OCI-LY7 (cell line): ENCODE measurements at regions not wholly inside any gene's neighbourhood (a gene's known extent, or its start where the extent isn't known, plus 50 kb on each side); places are given as distances from the start of the nearest gene placed in this dataset.

Experiments
- BruUV-seq: library from RNA; stranded (reverse); fragments of 400-500 nt; replicated peaks from 2 replicates; lab custom pipeline; 2021; lab: Mats Ljungman, UMichigan
- CTCF ChIA-PET: fragments of 300-600 bp; sonication (Branson Sonifier 250); formaldehyde crosslinking; loops from one replicate; lab custom pipeline; 2022; ENCODE audit warnings: antibody characterized with exemption; ENCODE audit not compliant: unreplicated experiment; lab: Charles Lee
- POLR2A ChIA-PET: fragments of 300-600 bp; sonication (Branson Sonifier 250); formaldehyde crosslinking; loops from one replicate; lab custom pipeline; 2022; ENCODE audit warnings: antibody characterized with exemption; lab: Charles Lee
- DNase-seq: peaks from one replicate; pipeline ENCODE4 v3.0.0-alpha.2; 2015; ENCODE audit warnings: low spot score
- H2AFZ ChIP-seq: fragments of 200-600 bp; sonication (generic), shearing (Covaris generic); 2 replicates; pipeline ENCODE4 v1.6.1; 2014; ENCODE audit warnings: mild to moderate bottlenecking, antibody characterized with exemption, low read length, moderate library complexity
- H3K27ac ChIP-seq: fragments of 200-600 bp; sonication (generic); 2 replicates; pipeline ENCODE4 v1.5.1; 2014; ENCODE audit warnings: mixed run types, low read depth, mild to moderate bottlenecking, moderate library complexity, low read length, inconsistent platforms; ENCODE audit not compliant: poor library complexity, severe bottlenecking
- H3K36me3 ChIP-seq: fragments of 200-600 bp; sonication (generic); 2 replicates; pipeline ENCODE4 v1.6.1; 2014; ENCODE audit warnings: mild to moderate bottlenecking, antibody characterized with exemption, low read length, moderate library complexity, mixed read lengths; ENCODE audit not compliant: insufficient read depth
- H3K4me1 ChIP-seq: fragments of 200-600 bp; sonication (generic); 2 replicates; pipeline ENCODE4 v1.5.1; 2014; ENCODE audit warnings: mild to moderate bottlenecking, low read length; ENCODE audit not compliant: insufficient read depth, poor library complexity, severe bottlenecking
- H3K4me2 ChIP-seq: fragments of 200-600 bp; sonication (generic); 2 replicates; pipeline ENCODE4 v1.6.1; 2014; ENCODE audit warnings: mild to moderate bottlenecking, low read length
- H3K4me3 ChIP-seq: fragments of 200-600 bp; sonication (generic); 2 replicates; pipeline ENCODE4 v1.5.1; 2014; ENCODE audit warnings: mild to moderate bottlenecking, low read depth, low read length; ENCODE audit not compliant: poor library complexity, severe bottlenecking
- H3K79me2 ChIP-seq: fragments of 200-600 bp; sonication (generic); 2 replicates; pipeline ENCODE4 v1.6.1; 2016; ENCODE audit warnings: low read depth, mild to moderate bottlenecking, low read length, moderate library complexity, mixed read lengths; ENCODE audit not compliant: insufficient read depth
- H3K9me2 ChIP-seq: fragments of 200-600 bp; sonication (generic); 2 replicates; pipeline ENCODE4 v1.6.1; 2016; ENCODE audit warnings: mild to moderate bottlenecking, low read length, mixed read lengths; ENCODE audit not compliant: insufficient read depth
- H3K9me3 ChIP-seq: fragments of 200-600 bp; sonication (generic); 2 replicates; pipeline ENCODE4 v1.6.1; 2014; ENCODE audit warnings: mild to moderate bottlenecking, mixed run types, low read length, mixed read lengths
- H4K20me1 ChIP-seq: fragments of 200-600 bp; sonication (generic); 2 replicates; pipeline ENCODE4 v1.6.1; 2014; ENCODE audit warnings: mild to moderate bottlenecking, antibody characterized with exemption, low read length, moderate library complexity, mixed read lengths; ENCODE audit not compliant: insufficient read depth
- EZH2phosphoT487 ChIP-seq: fragments of 200-600 bp; sonication (generic); IDR thresholded peaks from 2 replicates; pipeline ENCODE4 v1.6.1; 2018; ENCODE audit warnings: low read depth, borderline replicate concordance, mild to moderate bottlenecking, mixed run types, antibody characterized with exemption, low read length, moderate library complexity, mixed read lengths
- intact Hi-C: fragments of 100-400 bp; cut with micrococcal nuclease; formaldehyde crosslinking; loops from one replicate; pipeline ENCODE4 v1.10.0; 2022; ENCODE audit not compliant: unreplicated experiment
- TF ChIP-seq, protein P1 (sequence below): fragments of 200-600 bp; sonication (generic); conservative IDR thresholded peaks from 2 replicates; pipeline ENCODE4 v1.5.1; 2014; ENCODE audit warnings: mild to moderate bottlenecking, antibody characterized with exemption, low read length, moderate library complexity, mixed read lengths

- CTCF ChIA-PET, result no interaction called here
- Histone ChIP-seq H3K9me3 (no peaks in the 10 kb centered on the region), H3K9me2 (no peaks in the 10 kb centered on the region), H3K79me2 (no peaks in the 10 kb centered on the region), H3K4me3 (no peak overlapping the region), H3K4me2 (no peak overlapping the region), H3K27ac (no peak overlapping the region), H3K4me1 (no peaks in the 10 kb centered on the region), H2AFZ (no peak overlapping the region), H4K20me1 (no peaks in the 10 kb centered on the region), H3K36me3 (no peaks in the 10 kb centered on the region)
- DNase-seq, result no peak
- POLR2A ChIA-PET, result interaction anchor here (0.5 kb wide), 1 partner anchor 21 kb away, joined by 3 read pairs; no protein-coding TSS in a partner anchor
- no TSS peak for BruUV-seq
- intact Hi-C loops, result no loop called here
- TF ChIP-seq, protein P1, sequence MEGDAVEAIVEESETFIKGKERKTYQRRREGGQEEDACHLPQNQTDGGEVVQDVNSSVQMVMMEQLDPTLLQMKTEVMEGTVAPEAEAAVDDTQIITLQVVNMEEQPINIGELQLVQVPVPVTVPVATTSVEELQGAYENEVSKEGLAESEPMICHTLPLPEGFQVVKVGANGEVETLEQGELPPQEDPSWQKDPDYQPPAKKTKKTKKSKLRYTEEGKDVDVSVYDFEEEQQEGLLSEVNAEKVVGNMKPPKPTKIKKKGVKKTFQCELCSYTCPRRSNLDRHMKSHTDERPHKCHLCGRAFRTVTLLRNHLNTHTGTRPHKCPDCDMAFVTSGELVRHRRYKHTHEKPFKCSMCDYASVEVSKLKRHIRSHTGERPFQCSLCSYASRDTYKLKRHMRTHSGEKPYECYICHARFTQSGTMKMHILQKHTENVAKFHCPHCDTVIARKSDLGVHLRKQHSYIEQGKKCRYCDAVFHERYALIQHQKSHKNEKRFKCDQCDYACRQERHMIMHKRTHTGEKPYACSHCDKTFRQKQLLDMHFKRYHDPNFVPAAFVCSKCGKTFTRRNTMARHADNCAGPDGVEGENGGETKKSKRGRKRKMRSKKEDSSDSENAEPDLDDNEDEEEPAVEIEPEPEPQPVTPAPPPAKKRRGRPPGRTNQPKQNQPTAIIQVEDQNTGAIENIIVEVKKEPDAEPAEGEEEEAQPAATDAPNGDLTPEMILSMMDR, result no peak
- no peak for TF ChIP-seq EZH2phosphoT487
Measured at GRCh38 chr1:5002676-5003075, 348.3 kb downstream of the AJAP1 start.

- DNase-seq, result peak; percentile 2
- ChIA-PET CTCF (no interaction called here), POLR2A (no interaction called here)
- Histone ChIP-seq H3K79me2 (no peaks in the 10 kb centered on the region), H3K4me3 (no peak overlapping the region), H3K4me1 (no peaks in the 10 kb centered on the region), H3K27ac (no peak overlapping the region), H2AFZ (no peak overlapping the region), H3K9me3 (no peaks in the 10 kb centered on the region), H3K36me3 (no peaks in the 10 kb centered on the region), H3K9me2 (no peaks in the 10 kb centered on the region), H4K20me1 (no peaks in the 10 kb centered on the region), H3K4me2 (no peak overlapping the region)
- BruUV-seq, result no TSS peak
- TF ChIP-seq, protein P1, result no peak
- intact Hi-C loops, result no loop called here
Measured at GRCh38 chr1:5001466-5001865, 347.1 kb downstream of the AJAP1 start.

- no peak overlapping the region for H3K4me2 ChIP-seq
- ChIA-PET CTCF (no interaction called here), POLR2A (no interaction called here)
- intact Hi-C loops, result no loop called here
- no peaks in the 10 kb centered on the region for H3K79me2 ChIP-seq
- no peak overlapping the region for H3K4me3 ChIP-seq
- no peaks in the 10 kb centered on the region for H3K9me2 ChIP-seq
- H2AFZ ChIP-seq, result no peak overlapping the region
- H3K36me3 ChIP-seq, result no peaks in the 10 kb centered on the region
- TF ChIP-seq, protein P1, result no peak
- TF ChIP-seq EZH2phosphoT487, result no peak
- no peaks in the 10 kb centered on the region for H4K20me1 ChIP-seq
- no TSS peak for BruUV-seq
- H3K4me1 ChIP-seq, result no peaks in the 10 kb centered on the region
- DNase-seq, result no peak
- no peaks in the 10 kb centered on the region for H3K9me3 ChIP-seq
- no peak overlapping the region for H3K27ac ChIP-seq
Measured at GRCh38 chr1:4986306-4986705, 331.9 kb downstream of the AJAP1 start.
